ENCODE measurements at regions not wholly inside any gene's neighbourhood (a gene's known extent, or its start where the extent isn't known, plus 50 kb on each side); places are given as distances from the start of the nearest gene placed in this dataset.

DNA sequence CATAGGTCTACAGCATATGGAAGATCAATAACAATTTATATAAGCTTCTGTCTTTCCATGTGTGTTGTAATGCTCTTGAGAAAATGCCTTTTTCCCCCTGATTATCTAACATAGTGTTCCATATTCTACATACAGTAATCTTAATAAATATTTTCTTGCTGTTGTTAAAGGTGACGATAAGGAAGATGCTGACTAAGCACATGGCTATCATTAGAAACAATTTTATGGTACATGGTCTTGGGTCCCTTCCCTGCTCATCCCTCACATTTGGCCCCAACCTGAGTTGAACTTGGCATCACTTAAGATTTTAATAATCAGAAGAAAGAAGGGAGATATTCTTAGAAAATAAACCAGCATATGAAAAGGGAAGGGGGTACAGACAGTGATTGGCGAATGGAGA lies 382.1 kb upstream of the CDH20 start:
- no peak overlapping the region for H2AFZ ChIP-seq (ENCODE audit: insufficient read depth, low read depth, low read length, poor library complexity, severe bottlenecking)
- no peak overlapping the region for H3K4me2 ChIP-seq (replicated peaks; ENCODE audit: extremely low read depth, low read length, poor library complexity, severe bottlenecking)
- no peaks in the 10 kb centered on the region for H3K79me2 ChIP-seq (ENCODE audit: insufficient read depth, low read length)
- no peak overlapping the region for H3K9ac ChIP-seq (ENCODE audit: insufficient read depth, low read length, poor library complexity, severe bottlenecking)
- no peaks in the 10 kb centered on the region for H3K27me3 ChIP-seq (ENCODE audit: control insufficient read depth in 2 of 2, insufficient read depth in 2 of 2, low read length in 2 of 2)
- peaks cover 0 to 2% (median 0%) of the 10 kb centered on the region in 3 donors for H3K27me3 Mint-ChIP-seq (ENCODE audit: low read depth in 3 of 3)
- H3K4me3 Mint-ChIP-seq, result no peak overlapping the region
- H3K27ac Mint-ChIP-seq, result no peak overlapping the region
- no peaks in the 10 kb centered on the region for H3K36me3 ChIP-seq (replicated peaks in 1 of 2; ENCODE audit: control insufficient read depth in 1 of 2, insufficient read depth in 2 of 2, low read length in 2 of 2)
- peaks cover 0 to 4% of the 10 kb centered on the region in 2 donors for H3K9me3 ChIP-seq (replicated peaks in 1 of 2; ENCODE audit: control insufficient read depth in 1 of 2, insufficient read depth in 1 of 2, low read length in 2 of 2)
- no CpG with 5 or more reads among the region's 2 CpGs for WGBS (ENCODE audit: insufficient coverage)
- DNase-seq, result no peak
- no peak overlapping the region for H3K27ac ChIP-seq (ENCODE audit: low read depth in 1 of 2, low read length in 2 of 2)
- H3K9me3 Mint-ChIP-seq, result peaks cover 0 to 9% (median 2%) of the 10 kb centered on the region in 7 donors
- H3K4me1 ChIP-seq (ENCODE audit: control insufficient read depth in 1 of 2, insufficient read depth in 2 of 2, low read length in 2 of 2), result no peaks in the 10 kb centered on the region
- H3K36me3 Mint-ChIP-seq, result no peaks in the 10 kb centered on the region
- no peaks in the 10 kb centered on the region for H3K4me1 Mint-ChIP-seq
- no peaks in the 10 kb centered on the region for H4K20me1 ChIP-seq (ENCODE audit: insufficient read depth, low read length)
- no peak overlapping the region for H3K4me3 ChIP-seq (replicated peaks in 1 of 3; ENCODE audit: low read depth in 2 of 3, low read length in 3 of 3)
- TF ChIP-seq, protein P1, sequence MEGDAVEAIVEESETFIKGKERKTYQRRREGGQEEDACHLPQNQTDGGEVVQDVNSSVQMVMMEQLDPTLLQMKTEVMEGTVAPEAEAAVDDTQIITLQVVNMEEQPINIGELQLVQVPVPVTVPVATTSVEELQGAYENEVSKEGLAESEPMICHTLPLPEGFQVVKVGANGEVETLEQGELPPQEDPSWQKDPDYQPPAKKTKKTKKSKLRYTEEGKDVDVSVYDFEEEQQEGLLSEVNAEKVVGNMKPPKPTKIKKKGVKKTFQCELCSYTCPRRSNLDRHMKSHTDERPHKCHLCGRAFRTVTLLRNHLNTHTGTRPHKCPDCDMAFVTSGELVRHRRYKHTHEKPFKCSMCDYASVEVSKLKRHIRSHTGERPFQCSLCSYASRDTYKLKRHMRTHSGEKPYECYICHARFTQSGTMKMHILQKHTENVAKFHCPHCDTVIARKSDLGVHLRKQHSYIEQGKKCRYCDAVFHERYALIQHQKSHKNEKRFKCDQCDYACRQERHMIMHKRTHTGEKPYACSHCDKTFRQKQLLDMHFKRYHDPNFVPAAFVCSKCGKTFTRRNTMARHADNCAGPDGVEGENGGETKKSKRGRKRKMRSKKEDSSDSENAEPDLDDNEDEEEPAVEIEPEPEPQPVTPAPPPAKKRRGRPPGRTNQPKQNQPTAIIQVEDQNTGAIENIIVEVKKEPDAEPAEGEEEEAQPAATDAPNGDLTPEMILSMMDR (IDR thresholded peaks at IDR 0.05), result no peak
- intact Hi-C loops (cut with micrococcal nuclease), result no loop called here

DNA sequence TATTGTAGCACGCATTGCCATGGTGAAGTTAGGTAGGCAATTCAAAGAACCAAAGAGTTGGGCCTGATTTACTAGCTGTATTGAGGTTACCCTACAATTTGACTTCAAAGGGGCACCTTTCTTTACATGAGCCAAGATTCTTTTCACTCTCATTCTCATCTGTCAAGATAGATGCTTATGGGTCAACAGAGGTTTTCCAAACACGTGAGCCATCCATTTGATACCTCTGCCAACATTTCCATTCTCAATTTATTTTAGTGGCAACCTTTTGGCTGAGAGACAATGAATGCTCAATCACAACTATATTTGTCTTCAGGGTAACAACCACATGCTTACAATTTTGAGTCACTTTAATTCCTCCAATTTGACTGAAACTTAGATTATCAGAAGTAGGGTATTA lies 370.6 kb upstream of the CDH20 start:
- DNase-seq, result no peak
- no peak overlapping the region for H3K9ac ChIP-seq (ENCODE audit: insufficient read depth, low read length, poor library complexity, severe bottlenecking)
- H3K36me3 ChIP-seq (replicated peaks in 1 of 2; ENCODE audit: control insufficient read depth in 1 of 2, insufficient read depth in 2 of 2, low read length in 2 of 2), result no peaks in the 10 kb centered on the region
- no peaks in the 10 kb centered on the region for H3K27me3 ChIP-seq (ENCODE audit: control insufficient read depth in 2 of 2, insufficient read depth in 2 of 2, low read length in 2 of 2)
- no peaks in the 10 kb centered on the region for H3K79me2 ChIP-seq (ENCODE audit: insufficient read depth, low read length)
- H3K4me3 Mint-ChIP-seq, result no peak overlapping the region
- H3K4me2 ChIP-seq (replicated peaks; ENCODE audit: extremely low read depth, low read length, poor library complexity, severe bottlenecking), result no peak overlapping the region
- no peaks in the 10 kb centered on the region for H3K36me3 Mint-ChIP-seq
- peaks cover 0 to 5% of the 10 kb centered on the region in 2 donors for H3K9me3 ChIP-seq (replicated peaks in 1 of 2; ENCODE audit: control insufficient read depth in 1 of 2, insufficient read depth in 1 of 2, low read length in 2 of 2)
- H3K27ac Mint-ChIP-seq, result no peak overlapping the region
- H4K20me1 ChIP-seq (ENCODE audit: insufficient read depth, low read length), result no peaks in the 10 kb centered on the region
- no peaks in the 10 kb centered on the region for H3K4me1 Mint-ChIP-seq
- H2AFZ ChIP-seq (ENCODE audit: insufficient read depth, low read depth, low read length, poor library complexity, severe bottlenecking), result no peak overlapping the region
- WGBS (ENCODE audit: insufficient coverage), result no CpG with 5 or more reads among the region's 2 CpGs
- H3K9me3 Mint-ChIP-seq, result peaks cover 0 to 7% (median 3%) of the 10 kb centered on the region in 7 donors
- no peaks in the 10 kb centered on the region for H3K4me1 ChIP-seq (ENCODE audit: control insufficient read depth in 1 of 2, insufficient read depth in 2 of 2, low read length in 2 of 2)
- H3K4me3 ChIP-seq (replicated peaks in 1 of 3; ENCODE audit: low read depth in 2 of 3, low read length in 3 of 3), result no peak overlapping the region
- intact Hi-C loops (cut with micrococcal nuclease), result no loop called here
- no peaks in the 10 kb centered on the region for H3K27me3 Mint-ChIP-seq (ENCODE audit: low read depth in 3 of 3)
- no peak overlapping the region for H3K27ac ChIP-seq (ENCODE audit: low read depth in 1 of 2, low read length in 2 of 2)
- TF ChIP-seq, protein P1 (IDR thresholded peaks at IDR 0.05), result no peak
